Loucy (cell line): ENCODE measurements at regions not wholly inside any gene's neighbourhood (a gene's known extent, or its start where the extent isn't known, plus 50 kb on each side); places are given as distances from the start of the nearest gene placed in this dataset.

Experiments
- EZH2phosphoT487 ChIP-seq: fragments of 200-600 bp; IDR thresholded peaks from 2 replicates; pipeline ENCODE4 v1.6.1; 2018; ENCODE audit warnings: antibody characterized with exemption, mild to moderate bottlenecking, moderate library complexity, borderline replicate concordance
- TF ChIP-seq, protein P1 (sequence below): fragments of 200-600 bp; sonication (generic); conservative IDR thresholded peaks from 2 replicates; pipeline ENCODE4 v1.5.1; 2014; ENCODE audit warnings: mild to moderate bottlenecking, antibody characterized with exemption, low read length

DNA sequence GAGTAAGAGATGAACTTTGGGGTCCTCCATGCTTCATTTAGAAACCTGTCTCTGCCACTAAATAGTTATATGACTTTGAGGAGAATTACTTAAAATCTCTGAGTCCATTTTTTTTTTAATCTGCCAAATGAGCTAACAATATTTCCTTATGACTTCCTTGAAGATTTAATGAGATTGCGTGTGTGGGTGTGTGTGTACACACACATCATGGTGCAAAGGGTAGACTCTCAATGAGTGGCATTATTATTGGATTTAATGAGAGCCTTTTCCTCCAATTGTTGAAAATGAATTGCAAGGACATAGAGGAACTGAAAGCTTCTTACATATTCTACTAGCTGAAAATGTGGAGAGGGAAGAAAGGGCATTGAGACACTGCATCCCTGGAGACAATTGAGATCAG, 573.5 kb upstream of the LUZP2 start:
- TF ChIP-seq, protein P1, sequence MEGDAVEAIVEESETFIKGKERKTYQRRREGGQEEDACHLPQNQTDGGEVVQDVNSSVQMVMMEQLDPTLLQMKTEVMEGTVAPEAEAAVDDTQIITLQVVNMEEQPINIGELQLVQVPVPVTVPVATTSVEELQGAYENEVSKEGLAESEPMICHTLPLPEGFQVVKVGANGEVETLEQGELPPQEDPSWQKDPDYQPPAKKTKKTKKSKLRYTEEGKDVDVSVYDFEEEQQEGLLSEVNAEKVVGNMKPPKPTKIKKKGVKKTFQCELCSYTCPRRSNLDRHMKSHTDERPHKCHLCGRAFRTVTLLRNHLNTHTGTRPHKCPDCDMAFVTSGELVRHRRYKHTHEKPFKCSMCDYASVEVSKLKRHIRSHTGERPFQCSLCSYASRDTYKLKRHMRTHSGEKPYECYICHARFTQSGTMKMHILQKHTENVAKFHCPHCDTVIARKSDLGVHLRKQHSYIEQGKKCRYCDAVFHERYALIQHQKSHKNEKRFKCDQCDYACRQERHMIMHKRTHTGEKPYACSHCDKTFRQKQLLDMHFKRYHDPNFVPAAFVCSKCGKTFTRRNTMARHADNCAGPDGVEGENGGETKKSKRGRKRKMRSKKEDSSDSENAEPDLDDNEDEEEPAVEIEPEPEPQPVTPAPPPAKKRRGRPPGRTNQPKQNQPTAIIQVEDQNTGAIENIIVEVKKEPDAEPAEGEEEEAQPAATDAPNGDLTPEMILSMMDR = no peak
- TF ChIP-seq EZH2phosphoT487 = no peak
